Cardiac fibroblast (primary cell): ENCODE measurements at regions not wholly inside any gene's neighbourhood (a gene's known extent, or its start where the extent isn't known, plus 50 kb on each side); places are given as distances from the start of the nearest gene placed in this dataset.

Experiments
- DNase-seq, 2 donors: peaks; one replicate each; pipeline versions ENCODE4 v3.0.0 to v3.0.0-alpha.2; 2010; ENCODE audit warnings: low read depth in 2 of 2
- H3K4me3 ChIP-seq, 2 donors: replicated peaks in 1 of 2; 1 replicate in 1 of 2; 2 replicates in 1 of 2; pipeline ENCODE4 v1.5.1; 2011; ENCODE audit warnings: low read depth in 2 of 2, low read length in 2 of 2, mild to moderate bottlenecking in 2 of 2, moderate library complexity in 1 of 2
- TF ChIP-seq, protein P1 (sequence below): IDR thresholded peaks from one replicate; pipeline ENCODE4 v1.5.1; 2011; ENCODE audit warnings: low read depth, mild to moderate bottlenecking, low read length, inconsistent platforms

DNA sequence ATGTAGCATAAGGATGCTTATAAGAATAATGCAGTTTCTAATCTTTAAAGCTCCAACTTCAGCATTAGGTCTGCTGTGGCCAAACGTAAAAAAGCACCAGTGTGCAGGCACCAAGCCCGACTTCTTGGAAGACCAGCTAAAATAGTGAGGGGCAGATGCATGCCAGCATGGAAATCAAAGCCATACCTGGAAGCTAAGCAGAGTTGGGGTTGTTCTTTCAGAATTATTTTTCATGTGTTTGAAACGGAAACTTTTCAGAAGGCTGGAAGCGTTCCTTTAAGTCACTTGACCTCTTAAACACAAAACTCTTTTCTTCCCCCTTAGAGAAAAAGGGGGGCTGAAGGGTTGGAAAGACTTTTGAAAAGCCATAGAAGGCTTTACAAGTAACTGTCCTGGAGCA is 329.2 kb upstream of the C1orf87 start:
- TF ChIP-seq, protein P1, sequence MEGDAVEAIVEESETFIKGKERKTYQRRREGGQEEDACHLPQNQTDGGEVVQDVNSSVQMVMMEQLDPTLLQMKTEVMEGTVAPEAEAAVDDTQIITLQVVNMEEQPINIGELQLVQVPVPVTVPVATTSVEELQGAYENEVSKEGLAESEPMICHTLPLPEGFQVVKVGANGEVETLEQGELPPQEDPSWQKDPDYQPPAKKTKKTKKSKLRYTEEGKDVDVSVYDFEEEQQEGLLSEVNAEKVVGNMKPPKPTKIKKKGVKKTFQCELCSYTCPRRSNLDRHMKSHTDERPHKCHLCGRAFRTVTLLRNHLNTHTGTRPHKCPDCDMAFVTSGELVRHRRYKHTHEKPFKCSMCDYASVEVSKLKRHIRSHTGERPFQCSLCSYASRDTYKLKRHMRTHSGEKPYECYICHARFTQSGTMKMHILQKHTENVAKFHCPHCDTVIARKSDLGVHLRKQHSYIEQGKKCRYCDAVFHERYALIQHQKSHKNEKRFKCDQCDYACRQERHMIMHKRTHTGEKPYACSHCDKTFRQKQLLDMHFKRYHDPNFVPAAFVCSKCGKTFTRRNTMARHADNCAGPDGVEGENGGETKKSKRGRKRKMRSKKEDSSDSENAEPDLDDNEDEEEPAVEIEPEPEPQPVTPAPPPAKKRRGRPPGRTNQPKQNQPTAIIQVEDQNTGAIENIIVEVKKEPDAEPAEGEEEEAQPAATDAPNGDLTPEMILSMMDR, result no peak
- DNase-seq, result no peak
- no peak overlapping the region for H3K4me3 ChIP-seq

DNA sequence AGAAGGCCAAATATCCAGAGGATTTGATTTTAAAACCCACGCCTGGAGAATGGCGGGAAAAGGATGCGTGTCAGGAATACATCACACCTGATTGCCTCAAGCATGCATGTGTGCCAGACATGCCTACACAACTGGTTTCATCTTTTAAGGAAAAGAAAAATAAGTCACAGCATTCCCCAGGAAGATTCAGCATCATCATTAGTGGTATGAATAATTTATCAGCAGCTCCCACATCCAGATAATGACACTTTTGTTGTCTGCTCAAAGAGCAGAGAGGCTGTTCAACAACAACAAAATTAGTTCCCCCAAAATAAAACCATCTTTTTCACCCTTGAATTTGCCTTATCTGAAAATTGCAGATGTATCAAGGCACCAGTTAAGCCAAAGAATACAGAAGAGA is 328.6 kb upstream of the C1orf87 start:
- no peak overlapping the region for H3K4me3 ChIP-seq
- TF ChIP-seq, protein P1, result no peak
- no peak for DNase-seq

DNA sequence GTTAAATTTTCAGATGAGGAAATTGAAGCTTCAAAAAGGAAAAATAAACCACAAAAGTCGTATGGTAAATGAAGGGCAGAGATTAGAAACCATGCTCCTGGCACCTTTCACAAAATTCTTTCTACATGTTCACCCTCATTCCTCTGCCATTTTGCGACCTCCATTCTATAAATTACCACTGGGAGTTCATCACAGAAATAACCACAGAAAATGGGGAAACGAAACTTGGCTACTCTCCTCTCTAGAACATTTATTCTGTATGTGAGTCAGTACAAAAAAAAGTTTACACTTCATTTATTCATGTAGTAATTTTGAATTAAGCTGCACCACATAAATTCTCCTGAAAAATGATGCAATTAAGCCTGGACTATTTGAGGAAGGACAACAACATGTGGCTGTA is 320.9 kb upstream of the C1orf87 start:
- DNase-seq, result no peak
- TF ChIP-seq, protein P1, result no peak
- no peak overlapping the region for H3K4me3 ChIP-seq

GRCh38 chr1:60390593-60391282 is 317.2 kb upstream of the C1orf87 start:
- no peak for DNase-seq
- no peak overlapping the region for H3K4me3 ChIP-seq
- TF ChIP-seq, protein P1, result no peak

DNA sequence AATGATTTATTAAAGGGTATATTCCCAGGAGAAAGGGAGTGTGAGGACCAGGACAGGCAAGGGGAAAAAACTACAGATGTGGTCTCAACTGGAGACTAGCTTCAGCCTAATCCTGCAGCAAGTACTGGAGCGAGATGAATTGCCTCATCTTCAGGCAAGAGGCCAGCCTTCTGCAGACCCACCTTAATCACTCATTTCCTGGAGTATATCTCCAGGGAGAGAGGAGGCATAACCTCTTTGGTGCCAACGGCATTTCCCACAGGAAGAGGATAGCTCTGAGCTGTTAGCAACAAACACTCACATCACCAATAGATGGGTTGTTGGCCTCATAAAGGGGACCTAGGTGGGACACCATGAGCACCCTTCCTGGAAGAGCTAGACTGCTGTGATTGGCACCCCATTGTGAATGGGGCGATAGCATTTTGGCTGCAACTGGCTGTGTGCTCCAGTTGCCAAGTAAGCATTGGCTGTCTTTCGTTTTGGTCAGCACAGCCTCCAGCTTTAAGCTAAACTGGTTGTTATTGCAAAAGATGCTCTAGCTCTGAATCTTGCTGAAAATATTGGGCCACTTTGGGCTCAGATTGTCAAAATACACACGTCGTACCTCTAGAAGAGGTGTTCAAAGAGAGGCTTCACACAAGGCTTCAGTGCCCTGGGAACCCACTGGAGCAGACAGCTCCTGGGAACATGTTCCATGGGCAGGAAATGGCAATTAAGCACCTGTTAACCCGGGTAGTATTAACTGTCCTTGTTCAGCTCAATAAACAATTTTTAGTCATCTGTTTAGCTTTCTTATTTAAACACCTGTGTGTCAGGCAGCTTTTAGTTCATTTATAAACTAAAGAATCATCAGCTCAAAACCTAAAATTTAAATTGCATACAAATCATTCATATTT is 314.8 kb upstream of the C1orf87 start:
- no peak overlapping the region for H3K4me3 ChIP-seq
- TF ChIP-seq, protein P1, result no peak
- DNase-seq, result peak; percentile 56 to 73

DNA sequence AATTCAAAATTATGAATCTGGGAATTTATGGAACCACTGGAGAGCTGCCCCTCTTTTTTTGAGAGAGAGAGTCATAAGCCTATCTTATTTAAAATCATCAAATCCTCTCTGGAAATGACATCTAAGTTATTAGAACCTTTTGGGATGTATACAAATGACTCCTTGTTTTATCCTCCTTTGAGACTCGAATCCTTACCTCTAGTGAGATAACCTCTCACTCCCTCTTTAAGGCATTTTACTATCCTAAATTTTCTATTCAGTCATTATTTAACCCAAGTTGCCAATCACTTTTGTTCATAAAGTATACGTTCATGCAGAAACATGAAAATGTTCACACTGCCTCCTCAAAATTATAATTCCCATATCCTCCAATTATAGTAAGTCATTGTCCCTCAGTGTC is 313.6 kb upstream of the C1orf87 start:
- DNase-seq, result no peak
- TF ChIP-seq, protein P1, result no peak
- H3K4me3 ChIP-seq, result no peak overlapping the region
